Tibial nerve (tissue), 4 donors: ENCODE measurements at regions not wholly inside any gene's neighbourhood (a gene's known extent, or its start where the extent isn't known, plus 50 kb on each side); places are given as distances from the start of the nearest gene placed in this dataset.

Source experiments
- CTCF ChIP-seq, 5 experiments: fragments of 200-600 bp in 3 of 5; fragments of 450-650 bp in 2 of 5; sonication (generic) in 3 of 5; IDR thresholded peaks; one replicate each; pipeline ENCODE4 v1.5.1; 2016 to 2019; ENCODE audit warnings: antibody characterized with exemption in 5 of 5, mild to moderate bottlenecking in 3 of 5, moderate library complexity in 2 of 5
- EP300 ChIP-seq, 2 donors: sonication (generic); formaldehyde crosslinking; IDR thresholded peaks; one replicate each; pipeline ENCODE4 v1.6.1; 2017; ENCODE audit warnings: antibody characterized with exemption in 2 of 2, mild to moderate bottlenecking in 1 of 2
- POLR2A ChIP-seq, 2 donors: fragments of 450-650 bp; IDR thresholded peaks; one replicate each; pipeline ENCODE4 v1.6.1; 2017; ENCODE audit warnings: antibody characterized with exemption in 2 of 2, mild to moderate bottlenecking in 2 of 2, moderate library complexity in 2 of 2

GRCh38 chr21:27292229-27292628 is 325.3 kb upstream of the ADAMTS5 start:
- TF ChIP-seq POLR2A (IDR thresholded peaks at IDR 0.05) (no peak), CTCF (IDR thresholded peaks at IDR 0.05) (no peak), EP300 (IDR thresholded peaks at IDR 0.05) (no peak)
